Glomerular visceral epithelial cell (primary cell): ENCODE measurements at regions not wholly inside any gene's neighbourhood (a gene's known extent, or its start where the extent isn't known, plus 50 kb on each side); places are given as distances from the start of the nearest gene placed in this dataset.

ENCODE experiments used
- DNase-seq: peaks from one replicate; pipeline ENCODE4 v3.0.0-alpha.2; 2016; ENCODE audit errors: extremely low spot score

DNA sequence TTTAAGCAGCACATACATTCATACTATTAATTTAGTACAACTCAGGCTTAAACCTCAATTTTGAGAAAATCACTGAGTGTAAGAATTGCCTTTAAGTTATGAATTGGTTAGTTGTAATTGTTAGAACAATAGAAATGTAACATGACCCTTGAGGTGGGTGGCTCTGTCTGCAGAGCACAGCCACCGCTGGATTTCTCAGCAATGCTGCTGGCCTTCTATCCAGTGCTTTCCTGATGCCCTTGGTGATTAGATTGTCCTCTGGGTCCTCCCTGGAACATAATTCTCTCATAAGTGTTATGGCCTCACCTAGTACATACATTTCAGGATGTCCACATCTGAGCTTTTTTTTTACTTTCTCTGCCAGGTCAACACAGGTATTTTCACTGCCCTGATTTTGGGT is 213.2 kb downstream of the SLC7A11 start:
- no peak for DNase-seq

DNA sequence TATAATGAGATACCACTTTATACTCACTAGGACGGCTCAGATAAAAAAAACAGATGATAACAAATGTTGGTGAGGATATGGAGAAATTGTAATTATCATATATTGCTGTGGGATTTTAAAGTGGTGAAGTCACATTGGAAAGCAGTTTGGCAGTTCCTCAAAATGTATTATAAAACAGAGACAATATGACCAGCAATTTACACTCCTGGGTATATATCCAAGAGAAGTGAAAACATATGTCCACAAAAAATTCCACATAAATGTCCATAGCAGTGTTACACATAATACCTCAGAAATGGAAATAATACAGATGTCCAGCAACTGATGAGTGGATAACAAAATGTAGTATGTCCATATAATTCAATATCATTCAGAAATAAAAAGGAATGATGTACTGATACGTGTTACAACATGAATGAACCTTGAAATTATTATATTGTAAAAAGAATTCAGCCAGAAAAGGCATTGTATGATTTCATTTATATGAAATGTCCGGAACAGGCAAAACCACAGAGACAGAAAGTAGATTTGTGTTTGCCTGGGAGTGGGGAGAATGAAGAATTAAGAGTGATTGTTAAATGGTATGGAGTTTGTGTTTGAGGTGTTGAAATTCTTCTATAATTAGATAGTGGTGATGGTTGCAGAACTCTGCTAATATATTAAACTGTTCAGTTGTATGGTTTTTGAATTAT is 220.9 kb downstream of the SLC7A11 start:
- no peak for DNase-seq

DNA sequence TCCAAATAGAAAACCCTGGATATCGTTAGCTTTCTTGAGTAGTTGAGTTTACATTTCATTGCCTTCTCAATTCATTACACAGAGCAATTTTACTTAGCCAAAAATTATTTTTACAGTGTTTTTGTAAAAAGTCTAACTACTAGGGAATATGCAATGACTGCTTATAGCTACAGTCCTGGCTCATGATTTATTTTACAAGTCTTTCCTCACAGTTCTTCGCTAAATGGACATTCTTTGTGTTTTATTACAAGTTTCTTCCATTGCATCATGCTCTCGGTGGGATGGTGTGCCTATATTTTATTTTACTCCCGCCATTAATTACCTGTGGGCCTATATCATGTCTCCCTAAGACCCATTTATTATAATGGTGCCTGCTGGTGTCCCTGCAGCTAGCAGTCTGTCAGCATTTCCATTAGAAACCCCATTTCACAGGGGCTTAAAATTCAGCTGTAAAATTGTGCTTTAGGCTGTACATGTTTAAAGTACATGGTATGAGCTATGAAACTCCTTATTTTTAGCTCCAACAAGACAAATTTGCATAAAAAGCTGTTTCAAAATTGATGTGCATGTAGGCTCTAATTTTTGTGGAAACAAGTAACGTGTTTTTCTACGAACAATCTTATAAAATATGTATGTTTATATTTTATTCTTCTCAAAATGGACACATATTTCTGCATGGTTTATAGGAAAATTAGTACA is 227.4 kb downstream of the SLC7A11 start:
- no peak for DNase-seq

DNA sequence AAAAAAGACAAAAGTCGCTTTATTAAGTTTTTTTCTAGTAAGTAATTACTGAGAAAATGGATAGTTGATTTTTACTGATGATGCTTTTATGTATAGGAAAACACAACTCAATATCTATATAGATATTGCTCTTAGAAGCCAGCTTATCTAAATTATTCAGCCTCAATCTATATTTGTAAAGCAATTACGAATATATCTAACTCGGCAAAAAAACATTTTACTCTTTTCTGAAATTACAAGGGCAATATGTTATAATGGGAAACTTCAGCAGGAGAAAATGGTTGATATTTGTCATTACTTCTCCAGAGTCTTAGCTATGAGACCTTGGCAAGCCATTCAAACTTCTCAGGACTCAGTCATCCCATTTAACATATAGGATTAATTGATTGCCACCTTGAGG is 228.5 kb downstream of the SLC7A11 start:
- DNase-seq, result no peak

DNA sequence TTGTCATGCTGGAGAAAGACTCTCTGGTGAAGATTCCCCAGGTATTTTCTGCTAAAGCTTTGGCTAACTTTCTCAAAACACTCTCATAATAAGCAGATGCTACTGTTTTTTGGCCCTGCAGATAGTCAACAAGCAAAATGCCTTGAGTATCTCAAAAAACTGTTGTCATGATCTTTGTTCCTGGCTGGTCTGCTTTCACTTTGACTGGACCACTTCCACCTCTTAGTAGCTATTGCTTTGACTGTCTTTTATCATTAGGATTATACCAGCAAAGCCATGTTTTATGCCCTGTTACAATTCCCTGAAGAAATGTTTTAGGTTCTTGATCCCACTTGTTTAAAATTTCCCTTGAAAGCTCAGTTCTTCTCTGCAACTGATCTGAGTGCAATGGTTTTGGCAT is 231.5 kb downstream of the SLC7A11 start:
- DNase-seq, result no peak

DNA sequence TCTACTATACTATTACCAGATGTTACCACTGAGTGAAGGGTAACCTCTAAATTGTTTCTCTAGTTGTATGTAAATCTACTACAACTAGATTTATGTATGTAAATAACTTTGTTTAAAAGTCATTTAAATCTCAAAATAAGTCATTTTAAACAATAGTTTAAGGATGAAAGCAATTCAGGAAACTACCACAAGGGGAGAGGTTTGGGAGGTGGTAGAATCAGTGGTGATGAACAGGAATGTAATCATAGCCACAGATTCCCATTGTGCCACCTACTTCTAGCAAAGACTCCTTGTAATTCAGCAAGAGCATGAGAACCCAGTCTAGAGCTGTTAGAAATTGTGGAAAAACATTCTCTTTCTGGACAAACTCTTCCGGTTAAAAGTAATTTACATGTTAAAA is 234.6 kb downstream of the SLC7A11 start:
- DNase-seq, result peak; percentile 9

DNA sequence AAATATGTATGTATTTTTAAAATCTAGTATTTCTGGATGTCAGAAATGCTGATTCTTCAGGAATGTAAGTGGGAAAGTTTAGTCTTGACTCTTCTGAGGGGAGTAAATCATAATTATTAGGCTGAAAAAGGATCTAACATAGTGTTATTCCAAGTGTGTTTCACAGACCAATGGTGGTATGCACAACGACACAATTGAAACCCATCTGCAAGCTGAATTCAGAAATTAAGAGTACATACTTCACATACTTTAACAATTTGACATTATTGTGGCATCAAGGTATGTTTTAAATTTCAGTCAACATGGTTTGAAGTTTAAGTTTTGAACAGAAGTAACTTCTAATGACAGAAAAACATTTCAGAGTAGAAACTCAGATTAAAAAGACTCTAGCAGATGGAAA is 236.7 kb downstream of the SLC7A11 start:
- DNase-seq, result no peak

DNA sequence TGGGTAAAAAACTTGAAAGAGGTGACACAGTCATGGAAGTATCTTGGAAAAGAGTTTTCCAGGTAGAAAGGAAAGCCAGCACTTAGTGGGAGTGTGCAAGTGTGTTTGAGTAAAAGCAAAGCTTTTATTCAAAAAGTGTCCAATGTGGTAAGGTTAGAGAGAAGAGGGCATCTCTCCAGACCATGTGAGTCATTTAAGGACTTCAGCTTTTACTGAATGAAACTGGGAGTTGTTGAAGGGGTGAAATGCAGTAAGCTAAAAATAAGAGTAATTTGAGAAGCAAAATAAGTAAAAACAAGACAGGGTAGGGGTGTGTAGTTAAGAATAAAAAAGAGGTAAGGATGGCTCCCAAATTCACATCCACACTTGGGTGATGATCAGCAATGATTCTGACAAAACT is 238.9 kb downstream of the SLC7A11 start:
- DNase-seq, result no peak

DNA sequence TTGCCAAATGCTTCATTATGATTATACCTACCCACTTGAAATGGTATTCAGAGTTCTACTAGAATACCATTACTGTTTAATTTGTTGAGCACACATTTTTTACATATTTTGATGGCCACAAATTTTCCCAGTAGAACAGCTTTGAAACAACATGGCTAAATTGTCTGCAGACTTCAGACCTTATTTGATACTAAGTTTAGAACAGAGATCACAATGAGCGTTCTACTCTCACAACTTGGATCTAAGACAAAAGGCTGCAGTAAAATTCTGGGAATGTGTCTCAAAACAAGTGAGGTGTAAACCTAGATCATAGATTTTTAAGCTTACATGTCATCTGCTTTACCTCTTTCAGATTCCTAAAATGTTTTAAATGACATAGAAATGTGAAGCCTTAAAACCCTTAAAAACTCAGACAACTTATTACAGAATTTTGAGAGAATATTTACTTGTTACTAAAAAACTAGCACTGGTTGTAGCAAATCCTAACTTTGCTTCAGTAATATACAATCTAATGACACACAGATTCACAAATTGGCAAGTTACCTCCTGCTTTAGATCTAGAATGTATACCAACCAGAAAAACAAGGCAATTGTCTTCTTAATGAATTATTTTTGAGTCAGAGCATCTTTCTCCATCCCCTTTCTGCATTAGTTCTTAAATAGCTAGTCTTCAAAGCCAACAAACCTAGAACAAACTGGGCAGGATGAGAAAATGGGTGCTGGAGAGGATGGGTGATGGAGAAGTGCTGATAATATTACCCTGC is 243.3 kb downstream of the SLC7A11 start:
- DNase-seq, result peak; percentile 59

DNA sequence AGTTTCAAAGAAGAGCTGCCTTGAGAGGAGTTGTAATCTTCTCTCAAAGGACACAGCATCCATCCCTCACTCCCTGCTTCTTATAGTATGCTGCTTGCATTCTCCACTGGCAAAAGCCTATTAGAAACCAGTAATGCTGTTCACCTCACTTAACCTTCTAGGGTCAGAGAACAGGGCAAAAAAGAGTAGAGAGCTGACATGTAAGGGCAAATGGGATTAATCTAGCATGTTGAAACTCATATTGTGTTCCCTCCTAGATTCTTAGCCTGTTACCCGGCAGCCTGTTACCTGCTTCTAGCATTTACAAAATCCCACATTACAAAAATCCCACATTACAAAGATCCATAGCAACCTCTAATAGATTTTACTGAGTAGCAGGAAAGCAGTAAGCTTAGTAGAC is 244.7 kb downstream of the SLC7A11 start:
- DNase-seq, result no peak

DNA sequence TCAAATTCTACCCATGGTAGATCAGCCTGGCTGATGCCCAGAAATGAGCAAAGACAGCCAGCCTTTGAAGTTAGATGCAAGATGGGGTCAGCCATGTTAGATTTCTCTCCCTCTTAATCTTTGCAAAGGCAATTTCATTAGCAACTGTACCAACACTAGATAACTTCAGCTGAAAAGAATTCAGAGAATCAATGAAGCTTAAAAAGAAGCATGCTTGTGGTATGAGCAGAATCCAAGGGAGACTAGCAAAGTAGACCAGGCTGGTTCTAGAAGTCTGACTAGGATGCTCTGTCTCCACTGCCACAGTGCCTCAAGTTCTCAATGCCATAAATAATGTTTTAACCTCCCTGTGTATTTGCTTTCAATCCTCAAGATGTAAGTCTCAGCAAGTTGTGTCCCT is 247.3 kb downstream of the SLC7A11 start:
- DNase-seq, result peak; percentile 81

DNA sequence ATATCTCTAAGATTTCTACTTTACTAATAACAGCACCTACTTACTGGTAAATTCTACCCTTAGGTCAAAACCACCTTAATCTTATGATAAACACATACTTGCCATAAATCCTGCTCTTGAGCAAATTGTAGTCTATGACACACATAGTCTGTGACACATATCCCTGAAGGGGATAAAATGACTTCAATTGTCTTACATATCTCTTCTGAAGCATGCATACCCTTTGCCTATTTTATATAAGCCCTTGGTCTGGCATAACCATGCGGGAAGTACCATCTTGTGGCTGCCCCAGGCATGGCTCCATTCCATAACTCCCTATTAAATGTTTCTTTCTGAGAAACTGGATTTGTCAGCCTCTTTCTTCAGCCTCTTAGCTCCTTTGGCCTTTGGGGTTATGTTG is 248.9 kb downstream of the SLC7A11 start:
- DNase-seq, result no peak

DNA sequence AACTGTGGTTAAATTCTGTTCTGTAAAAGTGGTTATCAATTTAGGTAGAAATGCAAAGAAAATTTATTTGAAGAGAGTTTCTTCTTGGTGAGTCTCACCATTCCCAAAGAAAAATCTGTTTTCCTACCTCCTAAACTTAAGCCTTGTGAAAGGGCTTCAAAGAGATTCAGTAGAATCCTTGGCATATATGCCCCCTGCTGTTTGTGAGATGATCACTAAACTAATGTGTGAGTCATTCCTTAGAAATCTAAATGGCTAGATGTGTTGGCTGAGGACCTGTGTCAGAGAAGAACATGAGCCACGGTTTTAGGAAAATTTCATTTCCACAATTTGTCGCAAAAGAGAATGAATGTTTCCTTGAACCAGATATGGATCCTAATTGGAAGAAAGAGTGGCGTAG is 260.9 kb downstream of the SLC7A11 start:
- peak; percentile 27 for DNase-seq

DNA sequence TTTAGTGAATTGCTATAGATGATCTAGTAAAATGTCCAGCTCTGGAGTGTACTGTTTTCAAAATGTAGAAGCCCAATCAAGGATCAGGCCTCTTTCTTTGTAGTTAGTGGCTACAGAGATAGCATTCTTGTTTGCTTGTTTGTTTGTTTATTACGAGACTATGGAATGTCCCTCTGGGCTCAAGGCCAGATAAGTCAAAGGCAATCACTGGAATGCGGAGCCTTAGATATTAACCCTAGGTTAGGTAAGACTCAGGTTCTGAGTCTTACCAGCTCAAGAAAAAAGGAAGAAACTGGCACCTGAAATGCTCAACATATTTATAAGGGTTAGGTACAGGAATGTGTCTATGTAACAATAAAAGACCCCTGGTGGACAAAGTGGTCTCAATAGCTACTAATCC is 261.5 kb downstream of the SLC7A11 start:
- no peak for DNase-seq

DNA sequence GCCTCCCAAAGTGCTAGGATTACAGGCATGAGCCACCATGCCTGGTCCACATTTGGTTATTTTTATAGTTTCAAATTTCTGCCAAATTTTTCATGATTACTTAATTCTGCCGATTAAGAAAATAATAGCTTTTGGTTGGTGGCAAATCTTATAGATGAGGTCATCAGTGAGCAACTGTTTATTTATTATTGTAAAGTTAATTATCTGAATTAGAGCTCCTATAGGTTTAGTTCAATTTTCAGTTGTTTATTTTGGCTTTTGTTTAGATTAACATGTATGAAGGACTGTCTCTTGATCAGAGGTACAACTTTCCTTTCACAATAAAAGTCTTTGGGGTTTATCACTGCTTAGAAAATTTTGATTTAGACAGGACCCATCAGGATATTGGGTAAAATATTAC is 262.2 kb downstream of the SLC7A11 start:
- no peak for DNase-seq

DNA sequence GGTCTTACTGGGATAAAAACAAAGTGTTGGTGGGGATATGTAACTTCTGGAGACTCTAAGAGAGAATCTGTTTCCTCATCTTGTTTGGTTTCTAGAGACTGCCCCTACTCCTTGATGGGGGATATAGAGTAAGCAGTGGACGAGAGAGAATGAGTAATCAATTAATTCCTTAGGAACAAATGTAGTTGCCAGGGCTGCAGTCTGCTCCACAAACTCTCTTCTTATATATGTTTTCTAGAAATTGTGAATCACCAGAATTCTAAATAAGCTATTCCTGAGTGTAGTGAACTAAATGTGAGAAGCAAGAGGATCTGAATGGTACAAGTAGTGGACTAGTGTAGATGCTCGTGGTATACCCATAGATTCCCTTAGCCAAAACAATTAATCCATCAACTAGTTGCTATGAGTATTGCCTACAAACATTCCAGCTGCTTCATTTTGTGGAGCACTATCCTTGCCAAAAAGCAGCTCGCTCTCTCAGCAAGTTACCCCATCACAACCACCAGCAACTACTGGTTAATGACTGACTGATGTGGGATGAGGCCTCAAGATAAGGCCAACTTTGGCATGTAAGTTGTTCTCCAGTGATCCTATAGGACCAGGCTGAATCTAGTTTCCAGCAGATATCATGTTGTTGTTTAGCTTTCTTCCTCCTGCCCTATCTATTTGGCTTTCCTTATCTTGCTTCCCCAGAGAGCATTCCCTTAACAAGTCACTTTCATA is 273.0 kb downstream of the SLC7A11 start:
- peak; percentile 59 for DNase-seq

DNA sequence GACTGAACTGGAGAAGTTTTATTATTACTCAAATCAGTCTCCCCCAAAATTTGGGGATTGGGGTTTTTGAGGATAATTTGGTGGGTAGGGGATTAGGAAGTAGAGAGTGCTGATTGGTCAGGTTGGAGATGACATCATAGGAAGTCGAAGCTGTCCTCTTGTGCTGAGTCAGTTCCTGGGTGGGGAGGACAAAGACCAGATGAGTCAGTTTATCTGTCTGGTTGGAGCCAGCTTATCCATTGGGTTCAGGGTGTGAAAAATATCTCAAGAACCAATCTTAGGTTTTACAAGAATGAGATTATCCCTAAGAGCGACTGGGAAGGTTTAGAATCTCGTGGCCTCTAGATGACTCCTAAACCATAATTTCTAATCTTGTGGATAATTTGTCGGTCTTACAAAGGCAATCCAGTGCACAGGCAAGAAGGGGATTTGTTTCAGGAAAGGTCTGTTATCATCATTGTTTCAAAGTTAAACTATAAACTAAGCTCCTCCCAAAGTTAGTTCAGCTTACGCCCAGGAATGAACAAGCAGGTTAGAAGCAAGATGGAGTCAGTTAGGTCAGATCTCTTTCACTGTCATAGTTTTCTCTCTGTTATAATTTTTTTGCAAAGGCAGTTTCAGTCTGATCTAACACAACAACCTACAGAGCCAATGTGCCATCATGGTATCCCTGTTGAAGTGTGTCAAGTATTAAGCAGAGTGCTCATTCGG is 274.5 kb downstream of the SLC7A11 start:
- no peak for DNase-seq

DNA sequence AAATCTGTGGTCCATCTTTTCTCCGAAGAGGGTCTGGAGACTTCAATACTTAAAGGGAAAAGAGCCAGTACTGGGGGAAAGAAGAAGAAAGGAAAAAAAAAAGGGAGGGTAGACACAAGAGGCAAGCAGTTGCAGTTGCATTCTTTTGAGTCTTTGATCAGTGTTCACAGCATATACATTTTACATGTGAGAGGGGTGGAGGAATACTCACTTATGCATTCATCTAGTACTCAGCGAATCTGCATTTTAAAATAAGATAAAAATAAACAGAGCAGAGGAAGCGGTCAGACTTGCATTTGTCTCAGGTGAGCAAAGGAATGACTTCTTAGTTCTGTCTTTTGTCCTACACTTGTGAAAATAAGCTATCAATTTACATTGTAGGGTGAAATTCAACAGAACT is 275.6 kb downstream of the SLC7A11 start:
- DNase-seq, result no peak

DNA sequence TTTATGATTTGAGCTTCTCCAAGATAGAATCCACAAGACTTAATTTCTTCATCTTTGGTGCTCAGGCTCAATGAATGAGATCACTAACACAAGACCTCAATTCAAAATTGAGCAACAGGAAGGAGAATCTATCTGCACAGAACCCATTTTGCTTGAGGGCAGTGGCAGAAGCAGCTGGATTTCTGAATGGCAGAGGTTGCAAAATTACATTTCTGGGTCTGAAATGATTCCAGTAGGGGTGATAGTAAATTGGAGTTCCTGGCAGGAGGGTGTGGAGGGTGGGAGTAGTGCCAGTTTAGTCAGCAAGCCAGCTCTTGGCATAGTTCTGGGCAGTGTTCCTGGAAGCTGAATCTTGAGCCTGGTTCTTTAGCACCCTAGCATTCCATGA is 281.1 kb downstream of the SLC7A11 start:
- peak; percentile 53 for DNase-seq

DNA sequence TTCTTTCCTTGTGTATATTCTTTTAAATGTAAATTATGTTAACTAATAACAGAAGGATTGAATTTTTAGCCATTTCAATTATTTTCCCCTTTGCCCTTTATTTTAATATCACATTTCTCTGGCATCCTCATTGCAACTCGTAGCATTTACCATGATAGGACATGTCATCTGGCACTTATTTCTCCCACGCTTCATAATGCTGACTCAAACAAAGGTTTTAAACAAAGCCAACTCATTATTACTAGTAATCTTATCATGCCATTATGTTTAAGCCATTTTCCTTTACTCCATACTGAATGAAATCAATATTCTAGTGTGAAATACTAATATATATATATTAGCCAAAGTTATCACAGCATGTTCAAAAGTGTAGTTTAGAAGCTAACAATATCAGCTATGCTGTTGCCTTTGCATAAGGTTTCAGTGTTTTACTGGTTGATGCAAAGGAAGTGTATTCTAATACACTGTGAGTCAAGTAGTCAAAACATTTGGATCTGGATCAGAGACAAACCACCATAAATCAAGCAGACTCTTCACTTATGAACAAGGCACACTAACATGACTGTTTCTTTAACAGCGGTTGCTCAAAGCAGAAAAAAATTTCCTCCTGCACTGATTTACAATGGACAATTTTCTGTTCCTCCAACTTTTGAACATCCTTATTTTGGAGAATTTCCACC is 281.6 kb downstream of the SLC7A11 start:
- peak; percentile 5 for DNase-seq

DNA sequence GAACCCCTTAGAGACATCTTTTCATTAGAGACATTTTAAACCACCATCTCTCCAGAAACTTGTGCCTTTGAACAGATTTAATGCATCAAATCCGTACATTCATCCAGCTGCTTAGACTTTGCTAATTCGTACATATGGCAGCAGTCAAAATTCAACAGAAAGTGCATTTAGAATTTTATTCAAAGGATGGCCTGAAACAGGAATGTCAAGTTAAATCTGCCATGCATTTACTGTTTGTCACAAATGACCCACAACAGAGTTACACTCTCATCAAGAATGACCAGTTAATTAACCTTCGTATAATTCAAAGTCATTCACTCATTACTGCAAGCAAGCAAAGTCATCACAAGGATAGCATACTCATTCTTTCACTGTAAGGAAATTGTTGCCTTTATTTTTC is 284.3 kb downstream of the SLC7A11 start:
- DNase-seq, result no peak
